Activated gamma-delta T cell treated with Interleukin-2 at 50 U/mL for 16 hours (primary cell): ENCODE measurements at regions not wholly inside any gene's neighbourhood (a gene's known extent, or its start where the extent isn't known, plus 50 kb on each side); places are given as distances from the start of the nearest gene placed in this dataset.

Experiments used
- DNase-seq: peaks from one replicate; pipeline ENCODE4 v3.0.0-alpha.2; 2020

- no peak for DNase-seq
These were observed 204.7 kb downstream of the BCL11B start for GRCh38 chr14:99067141-99067920.

GRCh38 chr14:99067927-99068326, 204.1 kb downstream of the BCL11B start:
- no peak for DNase-seq

- DNase-seq, result no peak
These were observed 202.1 kb downstream of the BCL11B start for GRCh38 chr14:99069946-99070345.

GRCh38 chr14:99072433-99072832, 199.6 kb downstream of the BCL11B start:
- no peak for DNase-seq

GRCh38 chr14:99072956-99073355, 199.0 kb downstream of the BCL11B start:
- no peak for DNase-seq

GRCh38 chr14:99073431-99073830, 198.6 kb downstream of the BCL11B start:
- DNase-seq, result no peak

GRCh38 chr14:99075061-99075460, 196.9 kb downstream of the BCL11B start:
- no peak for DNase-seq

- DNase-seq, result no peak
These were observed 196.1 kb downstream of the BCL11B start for GRCh38 chr14:99075771-99076375.

GRCh38 chr14:99077076-99077843, 194.7 kb downstream of the BCL11B start:
- DNase-seq, result no peak

GRCh38 chr14:99077844-99078236, 194.2 kb downstream of the BCL11B start:
- no peak for DNase-seq

GRCh38 chr14:99078426-99078825, 193.6 kb downstream of the BCL11B start:
- DNase-seq, result no peak

GRCh38 chr14:99079061-99079727, 192.8 kb downstream of the BCL11B start:
- DNase-seq, result no peak

- DNase-seq, result no peak
These were observed 191.7 kb downstream of the BCL11B start for GRCh38 chr14:99080306-99080705.

- no peak for DNase-seq
These were observed 190.7 kb downstream of the BCL11B start for GRCh38 chr14:99081156-99081765.

GRCh38 chr14:99081880-99082279, 190.1 kb downstream of the BCL11B start:
- no peak for DNase-seq

- DNase-seq, result no peak
These were observed 178.2 kb downstream of the BCL11B start for GRCh38 chr14:99093532-99094517.

- no peak for DNase-seq
These were observed 177.1 kb downstream of the BCL11B start for GRCh38 chr14:99094901-99095300.

GRCh38 chr14:99095369-99095768, 176.6 kb downstream of the BCL11B start:
- no peak for DNase-seq

- DNase-seq, result no peak
These were observed 173.8 kb downstream of the BCL11B start for GRCh38 chr14:99098199-99098598.

- no peak for DNase-seq
These were observed 172.8 kb downstream of the BCL11B start for GRCh38 chr14:99099051-99099787.
